MCF 10A (cell line): ENCODE measurements at regions not wholly inside any gene's neighbourhood (a gene's known extent, or its start where the extent isn't known, plus 50 kb on each side); places are given as distances from the start of the nearest gene placed in this dataset.

Source experiments
- BruUV-seq: library from RNA; stranded (reverse); fragments of 400-500 nt; replicated peaks from 2 replicates; lab custom pipeline; 2021; lab: Mats Ljungman, UMichigan
- CTCF ChIA-PET: fragments of 300-600 bp; sonication (Branson Sonifier 250); formaldehyde crosslinking; extraction: SDS; loops from one replicate; lab custom pipeline; 2021; ENCODE audit warnings: antibody characterized with exemption, inconsistent platforms; lab: Yijun Ruan, JAX
- POLR2A ChIA-PET: fragments of 300-600, 350-650 bp; sonication (Branson Sonifier 250); formaldehyde crosslinking; extraction: SDS; loops from one replicate; lab custom pipeline; 2020; ENCODE audit warnings: antibody characterized with exemption, inconsistent platforms; lab: Yijun Ruan, JAX
- DNase-seq: peaks from one replicate; pipeline ENCODE4 v3.0.0-alpha.2; 2018; ENCODE audit not compliant: unreplicated experiment
- H3K27ac Mint-ChIP-seq: one replicate; pipeline ENCODE4 v1.8.0; 2022; ENCODE audit warnings: mild to moderate bottlenecking, low read depth, mixed read lengths; ENCODE audit not compliant: unreplicated experiment
- H3K27me3 Mint-ChIP-seq: one replicate; pipeline ENCODE4 v1.8.0; 2022; ENCODE audit warnings: mixed read lengths; ENCODE audit not compliant: insufficient read depth, unreplicated experiment
- H3K36me3 Mint-ChIP-seq: one replicate; pipeline ENCODE4 v1.8.0; 2022; ENCODE audit warnings: mild to moderate bottlenecking, moderate library complexity, mixed read lengths; ENCODE audit not compliant: insufficient read depth, unreplicated experiment
- H3K4me1 Mint-ChIP-seq: one replicate; pipeline ENCODE4 v1.8.0; 2022; ENCODE audit warnings: mixed read lengths; ENCODE audit not compliant: insufficient read depth, unreplicated experiment
- H3K4me3 Mint-ChIP-seq: one replicate; pipeline ENCODE4 v1.8.0; 2022; ENCODE audit warnings: mild to moderate bottlenecking, moderate library complexity, mixed read lengths; ENCODE audit not compliant: unreplicated experiment
- H3K9me3 Mint-ChIP-seq: one replicate; pipeline ENCODE4 v1.8.0; 2022; ENCODE audit warnings: mixed read lengths; ENCODE audit not compliant: unreplicated experiment
- CTCF ChIP-seq: fragments of 200-600 bp; IDR thresholded peaks from one replicate; pipeline ENCODE4 v1.8.0; 2022; ENCODE audit warnings: antibody characterized with exemption, mild to moderate bottlenecking; ENCODE audit not compliant: unreplicated experiment
- intact Hi-C: fragments of 100-400 bp; cut with micrococcal nuclease; formaldehyde crosslinking; loops from 2 replicates; pipeline ENCODE4 v1.14.1; 2022

GRCh38 chr10:123409426-123409825 lies 255.2 kb downstream of the BUB3 start:
- Mint-ChIP-seq H3K27ac (no peak overlapping the region), H3K4me1 (no peaks in the 10 kb centered on the region), H3K4me3 (no peak overlapping the region), H3K27me3 (no peaks in the 10 kb centered on the region), H3K36me3 (peaks cover 10% of the 10 kb centered on the region), H3K9me3 (peaks cover 6% of the 10 kb centered on the region)
- POLR2A ChIA-PET = interaction anchor here (1.0 kb wide), 1 partner anchor 9 kb away, joined by 3 read pairs; no protein-coding TSS in a partner anchor
- no peak for TF ChIP-seq CTCF
- BruUV-seq = no TSS peak
- CTCF ChIA-PET = no interaction called here
- no peak for DNase-seq
- intact Hi-C loops = no loop called here

GRCh38 chr10:123409884-123410283 lies 255.7 kb downstream of the BUB3 start:
- ChIA-PET POLR2A (interaction anchor here (0.7 to 1.0 kb wide), 2 partner anchors 9 to 13 kb away, joined by 3 to 4 read pairs; no protein-coding TSS in a partner anchor), CTCF (no interaction called here)
- peaks cover 10% of the 10 kb centered on the region for H3K36me3 Mint-ChIP-seq
- no peak overlapping the region for H3K27ac Mint-ChIP-seq
- BruUV-seq = no TSS peak
- intact Hi-C loops = no loop called here
- peaks cover 1% of the 10 kb centered on the region for H3K27me3 Mint-ChIP-seq
- H3K4me1 Mint-ChIP-seq = no peaks in the 10 kb centered on the region
- H3K9me3 Mint-ChIP-seq = peaks cover 2% of the 10 kb centered on the region
- H3K4me3 Mint-ChIP-seq = no peak overlapping the region
- no peak for DNase-seq
- no peak for TF ChIP-seq CTCF

- H3K4me1 Mint-ChIP-seq = no peaks in the 10 kb centered on the region
- H3K27ac Mint-ChIP-seq = no peak overlapping the region
- H3K36me3 Mint-ChIP-seq = no peaks in the 10 kb centered on the region
- no TSS peak for BruUV-seq
- no peaks in the 10 kb centered on the region for H3K9me3 Mint-ChIP-seq
- DNase-seq = no peak
- H3K27me3 Mint-ChIP-seq = peaks cover 11% of the 10 kb centered on the region
- TF ChIP-seq CTCF = no peak
- ChIA-PET CTCF (no interaction called here), POLR2A (no interaction called here)
- intact Hi-C loops = no loop called here
- H3K4me3 Mint-ChIP-seq = no peak overlapping the region
Measured at GRCh38 chr10:123413353-123413752, 252.8 kb upstream of the GPR26 start.

GRCh38 chr10:123415523-123415922 lies 250.6 kb upstream of the GPR26 start:
- no peaks in the 10 kb centered on the region for H3K9me3 Mint-ChIP-seq

More at GRCh38 chr10:123415523-123415922, 250.6 kb upstream of the GPR26 start:
- intact Hi-C loops = no loop called here
- no TSS peak for BruUV-seq
- Mint-ChIP-seq H3K27me3 (peaks cover 33% of the 10 kb centered on the region), H3K36me3 (no peaks in the 10 kb centered on the region), H3K4me3 (no peak overlapping the region), H3K4me1 (no peaks in the 10 kb centered on the region), H3K27ac (no peak overlapping the region)
- ChIA-PET CTCF (interaction anchor here (0.7 to 1.2 kb wide), 2 partner anchors 35 to 927 kb away, joined by 3 to 4 read pairs; no protein-coding TSS in a partner anchor), POLR2A (no interaction called here)
- no peak for TF ChIP-seq CTCF
- DNase-seq = no peak
